Activated CD4-positive, alpha-beta T cell treated with anti-CD3 and anti-CD28 coated beads, Interleukin-2, Interleukin-4, amounts not matched to agents 100 ng/mL and 50 ng/mL, durations not matched to agents 16 hours and 8 hours (primary cell): ENCODE measurements at regions not wholly inside any gene's neighbourhood (a gene's known extent, or its start where the extent isn't known, plus 50 kb on each side); places are given as distances from the start of the nearest gene placed in this dataset.

Source experiments
- DNase-seq: peaks from one replicate; pipeline ENCODE4 v3.0.0-alpha.2; 2020; ENCODE audit warnings: low spot score

DNA sequence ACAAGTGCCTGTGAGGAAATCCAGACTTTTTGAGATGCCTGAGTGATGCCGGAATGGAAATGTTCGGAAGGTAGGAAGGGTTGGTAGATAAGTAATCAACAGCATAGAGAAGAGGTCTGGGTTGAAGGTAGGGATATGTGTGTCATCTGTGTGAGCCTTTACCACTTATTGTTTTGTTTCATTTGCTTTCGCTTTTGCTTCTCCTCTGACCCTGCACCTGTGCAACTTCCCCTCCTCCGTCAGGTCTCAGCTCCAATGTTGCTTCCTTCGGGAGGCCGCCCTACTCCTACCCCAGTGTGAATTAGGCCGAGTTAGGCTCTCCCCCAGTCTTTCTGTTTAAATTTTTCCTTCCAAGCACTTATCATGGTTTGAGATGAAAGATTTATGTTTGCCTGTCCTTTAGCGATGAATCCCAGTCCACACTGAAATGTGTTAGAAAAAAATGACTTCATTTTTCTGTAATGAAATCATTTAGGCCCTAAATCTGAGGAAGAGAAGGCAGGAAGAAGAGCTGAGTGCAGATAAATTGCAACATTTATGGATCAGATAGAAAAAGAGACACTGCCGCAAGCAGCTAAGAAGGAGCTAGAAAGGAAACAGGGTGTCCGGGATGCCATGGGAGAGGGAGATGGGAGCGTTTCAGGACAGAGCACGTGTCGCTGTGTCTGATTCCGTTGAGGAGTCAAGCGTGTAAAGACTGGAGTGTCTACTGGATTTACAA is 139.6 kb upstream of the PELI1 start:
- DNase-seq = peak; percentile 25

DNA sequence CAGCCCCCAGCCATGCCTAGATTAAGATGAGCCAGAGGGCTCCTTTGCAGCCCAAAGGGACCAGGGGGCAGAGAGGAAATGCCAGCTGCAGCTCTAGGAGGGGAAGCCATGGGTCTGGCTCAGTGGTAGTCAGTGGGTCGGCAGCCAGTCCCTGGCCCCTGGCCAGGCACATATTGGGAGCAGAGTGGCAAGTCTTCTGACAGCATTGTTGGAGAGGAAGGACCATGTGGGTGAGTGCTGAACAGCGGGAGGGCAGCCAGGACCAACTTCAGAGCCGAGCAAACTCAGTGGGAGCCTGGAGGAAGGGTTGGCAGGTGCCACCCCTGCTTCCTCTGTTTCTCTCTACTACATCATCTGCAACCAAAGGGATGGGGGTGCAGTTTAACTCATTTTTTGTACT is 140.5 kb upstream of the PELI1 start:
- no peak for DNase-seq

DNA sequence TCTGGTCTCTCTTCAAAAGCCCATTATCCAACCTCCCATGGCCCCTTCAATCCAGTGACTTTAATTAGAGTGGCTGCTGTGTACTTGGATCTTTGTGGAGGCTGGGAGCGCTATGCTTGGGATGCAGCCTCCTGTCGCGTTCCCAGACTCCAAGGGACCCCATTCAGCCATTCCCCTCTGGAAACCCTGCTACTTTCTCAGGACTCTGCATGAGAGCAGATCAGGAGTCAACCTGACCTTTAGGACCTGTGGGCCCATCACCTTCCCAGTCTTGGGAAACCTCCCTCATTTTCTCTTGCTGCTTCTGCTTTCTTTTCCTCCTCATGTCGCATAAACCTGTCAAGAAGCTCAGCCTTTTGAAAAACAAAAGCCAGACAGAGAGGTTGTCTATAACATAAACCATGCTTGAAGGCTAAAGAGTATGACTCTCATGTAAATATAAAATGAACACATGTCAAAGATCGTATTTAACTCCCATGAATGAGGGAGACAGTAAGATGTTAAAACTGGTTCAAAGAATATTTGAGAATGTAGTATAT is 143.1 kb upstream of the PELI1 start:
- no peak for DNase-seq

DNA sequence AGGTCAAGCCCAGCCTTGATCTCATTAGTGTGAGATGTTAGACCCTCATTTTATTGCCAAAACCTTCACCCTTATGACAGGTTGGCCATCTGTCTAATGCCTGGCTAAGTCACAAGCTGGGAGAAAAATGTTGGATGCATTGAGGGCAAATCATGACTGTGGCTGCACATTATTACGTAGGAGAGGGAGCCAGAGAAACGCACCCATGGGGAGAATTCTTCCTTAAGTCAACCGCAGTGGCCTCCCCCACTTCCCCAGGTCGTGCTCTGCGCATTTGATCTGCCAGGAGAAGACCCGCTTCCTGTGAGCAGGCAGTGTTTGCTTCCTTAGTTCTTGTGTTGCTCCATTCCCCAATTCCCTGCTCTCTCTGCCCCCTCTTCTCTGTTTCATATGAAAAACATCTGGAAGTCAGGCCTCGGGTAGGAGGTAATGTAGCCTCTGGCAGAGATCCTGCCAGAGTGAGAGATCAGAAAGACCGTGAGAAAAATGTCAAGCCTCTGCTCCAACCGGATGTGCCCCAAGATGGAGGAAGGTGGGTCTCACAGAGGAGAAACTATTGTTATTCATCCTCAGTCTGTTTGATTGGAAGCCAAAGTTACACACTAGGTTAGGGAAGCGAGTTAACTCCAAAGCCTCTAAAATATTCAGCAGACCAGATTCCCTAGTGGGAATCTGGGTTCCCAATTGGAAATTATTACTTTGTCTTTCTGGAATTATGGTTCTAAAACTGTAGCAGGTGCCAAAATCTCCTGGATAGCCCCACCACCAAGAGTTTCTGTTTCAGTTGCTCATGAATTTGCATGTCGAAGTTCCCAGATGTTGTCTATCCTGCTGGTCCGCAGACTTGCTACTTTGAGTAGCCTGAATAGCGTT is 144.3 kb upstream of the PELI1 start:
- no peak for DNase-seq

DNA sequence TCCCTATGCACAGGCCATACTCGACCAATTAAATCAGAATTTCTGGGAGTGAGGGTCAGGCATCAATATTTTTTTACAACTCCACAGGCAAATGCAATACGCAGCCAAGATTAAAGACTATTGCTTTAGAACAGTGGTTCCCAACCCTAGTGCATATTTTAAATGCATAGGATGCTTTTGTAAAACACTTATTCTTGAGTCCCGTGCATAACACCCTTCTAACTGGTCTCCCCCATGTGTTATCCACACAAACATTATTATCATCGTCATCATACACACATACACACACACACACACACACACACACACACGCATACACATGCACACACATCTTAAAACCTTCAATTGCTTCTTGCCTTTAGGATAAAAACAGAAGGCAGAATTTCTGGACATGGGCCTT is 145.0 kb upstream of the PELI1 start:
- no peak for DNase-seq

DNA sequence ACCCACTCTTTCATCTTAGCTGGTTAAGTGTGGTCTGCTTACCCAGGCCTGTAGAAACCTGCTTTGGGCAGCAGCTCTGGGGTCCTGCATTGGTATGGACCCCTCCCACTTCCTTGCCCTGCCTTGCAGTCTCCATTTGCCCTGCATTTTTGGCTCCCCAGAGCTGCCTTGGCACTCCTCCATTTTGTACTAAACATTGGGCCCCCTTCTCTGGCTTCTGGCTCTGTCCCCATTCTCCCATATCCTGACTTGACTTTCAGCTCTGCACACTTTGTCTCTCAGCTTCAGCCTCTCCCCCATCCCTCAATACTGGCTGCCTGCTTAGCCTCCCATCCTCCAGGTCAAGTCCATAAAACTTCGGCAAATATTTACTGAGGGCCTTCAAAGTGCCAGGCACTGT is 145.5 kb upstream of the PELI1 start:
- no peak for DNase-seq

DNA sequence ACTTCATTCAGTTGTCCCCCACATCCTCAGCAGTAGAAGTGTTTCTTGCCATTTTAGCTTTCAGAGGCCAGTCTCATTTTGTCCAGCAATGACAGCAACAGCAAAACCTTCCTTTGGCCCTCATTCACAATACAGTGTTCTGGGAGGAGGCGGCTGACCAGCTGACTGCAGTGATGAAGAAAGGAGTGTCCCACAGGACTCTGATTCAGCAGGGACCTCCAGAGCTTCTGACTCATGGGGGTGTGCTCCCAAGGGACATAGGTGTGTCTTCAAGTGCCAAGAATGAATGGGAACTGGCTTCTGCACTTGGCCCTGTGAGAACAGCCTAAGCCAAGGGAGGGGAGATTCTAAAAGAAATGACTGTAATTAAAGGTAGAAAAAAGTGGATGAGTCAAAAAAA is 147.0 kb upstream of the PELI1 start:
- DNase-seq = no peak

DNA sequence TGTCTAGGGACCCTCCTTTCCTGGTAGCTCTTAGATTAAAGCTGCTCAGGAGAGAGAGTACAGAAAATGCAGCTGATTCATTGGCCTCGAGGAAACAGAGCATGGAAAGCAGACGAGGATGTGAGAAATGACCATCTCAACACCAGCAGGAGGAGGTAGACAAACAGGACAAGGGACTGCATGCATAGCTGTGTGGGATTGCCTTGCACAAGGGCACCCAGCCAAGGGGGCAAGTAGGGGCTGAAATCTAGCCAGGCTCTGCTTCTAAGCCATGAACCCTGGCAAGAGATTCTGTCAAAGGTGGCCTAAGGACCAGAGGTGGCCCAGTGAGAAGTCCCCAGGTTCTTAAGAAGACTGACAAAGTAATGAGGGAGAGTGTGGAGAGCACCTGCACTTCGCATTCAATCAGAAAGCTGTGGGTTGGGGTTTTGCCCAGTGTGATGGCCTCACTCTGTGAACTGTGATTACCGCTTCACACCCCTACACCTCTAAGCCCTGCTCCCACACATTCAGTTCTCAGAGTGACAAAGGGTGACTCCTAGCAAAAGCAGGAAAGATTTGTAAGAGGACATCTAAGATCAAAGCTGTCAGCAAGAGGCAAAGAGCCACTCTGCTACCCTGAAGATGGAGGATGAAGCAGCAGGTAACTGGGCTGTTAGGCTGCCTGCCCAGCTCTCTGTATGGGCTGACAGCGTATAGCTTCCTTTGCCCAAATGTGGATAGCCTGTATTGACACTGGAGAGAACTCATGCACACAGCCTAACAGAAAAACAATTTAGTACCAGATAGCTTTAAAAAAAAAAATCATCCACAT is 151.3 kb upstream of the PELI1 start:
- peak; percentile 29 for DNase-seq

DNA sequence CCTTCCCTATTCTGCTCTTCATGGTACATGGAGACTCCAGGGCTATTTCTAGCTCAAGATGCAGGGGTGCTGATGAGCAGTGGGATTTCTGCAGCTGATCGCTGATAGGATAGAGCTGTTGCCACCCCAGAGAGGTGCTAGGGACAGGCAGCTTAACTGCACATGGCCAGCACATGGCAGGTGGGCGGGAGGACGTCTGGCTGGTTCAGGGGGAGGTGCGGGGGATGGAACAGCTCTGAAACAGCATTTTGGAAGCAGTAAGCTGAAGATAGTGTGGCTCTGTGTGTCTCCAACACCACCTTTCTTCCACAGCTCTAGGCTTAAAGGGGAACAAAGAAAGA is 151.9 kb upstream of the PELI1 start:
- DNase-seq = no peak

DNA sequence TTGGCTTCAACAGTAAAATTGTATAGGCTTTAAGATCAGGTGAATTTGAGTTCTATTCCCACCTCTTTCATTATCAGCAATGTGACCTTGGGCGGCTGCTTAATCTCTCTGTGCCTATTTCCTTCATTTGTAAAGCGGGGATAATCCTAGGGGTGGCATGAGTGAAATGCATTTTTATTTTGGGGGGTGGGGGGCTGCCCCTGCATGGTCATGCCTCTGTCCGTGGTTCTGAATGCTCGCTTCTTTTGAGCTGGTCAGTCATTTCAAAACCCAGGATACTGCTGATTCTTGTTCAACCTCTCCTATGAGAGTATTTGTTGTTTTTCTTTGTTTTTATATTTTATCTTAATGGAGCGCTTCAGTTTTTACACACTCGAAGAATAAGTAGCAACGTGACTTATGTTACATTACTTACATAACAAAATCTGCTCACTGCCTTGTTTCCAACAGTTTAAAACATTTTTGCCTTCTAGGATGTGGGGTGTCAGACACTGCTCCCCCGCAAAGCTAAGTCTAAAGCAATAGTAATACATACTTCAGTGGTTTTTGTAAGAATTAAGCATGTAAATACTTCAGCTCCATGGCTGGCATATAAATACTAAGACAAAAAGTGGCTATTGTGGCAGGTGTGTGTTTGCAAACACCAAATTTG is 152.6 kb upstream of the PELI1 start:
- DNase-seq = no peak

DNA sequence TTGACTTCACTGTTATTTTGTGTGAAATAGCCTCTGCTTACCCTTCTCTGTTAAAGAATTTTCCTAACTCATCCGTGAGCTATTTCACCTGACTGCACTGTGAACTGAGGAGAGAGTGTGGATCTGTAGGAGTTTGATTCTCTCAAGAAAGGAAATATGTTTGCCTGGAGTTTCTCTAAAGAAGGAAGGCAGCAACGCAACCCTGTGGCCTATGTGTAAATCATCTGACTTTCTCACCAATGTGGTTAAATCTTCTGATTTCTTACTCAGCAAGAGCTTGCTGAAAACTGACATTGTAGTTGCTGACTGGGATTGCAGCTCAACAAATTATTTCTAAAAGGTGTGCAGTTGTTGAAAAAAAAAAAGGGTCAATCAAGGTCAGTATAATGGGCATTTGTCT is 153.9 kb upstream of the PELI1 start:
- no peak for DNase-seq

DNA sequence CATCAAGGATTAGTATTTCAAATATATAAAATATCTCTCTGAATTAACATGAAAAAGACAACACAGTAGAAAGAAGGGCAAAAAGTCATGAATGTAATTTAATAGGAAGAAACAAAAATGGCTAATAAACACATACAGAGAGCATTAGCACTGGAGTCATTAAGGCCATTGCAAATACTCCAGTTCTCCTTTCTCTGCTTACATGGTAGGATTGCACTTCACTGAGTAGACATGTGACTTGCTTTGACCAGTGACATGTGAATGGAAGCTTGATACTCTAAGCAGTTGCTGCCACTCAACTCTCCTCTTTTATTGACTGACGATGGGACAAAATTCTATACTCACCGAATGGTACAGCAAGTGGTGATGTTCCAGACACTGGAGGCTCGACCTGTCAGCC is 153.9 kb upstream of the LGALSL start:
- no peak for DNase-seq

DNA sequence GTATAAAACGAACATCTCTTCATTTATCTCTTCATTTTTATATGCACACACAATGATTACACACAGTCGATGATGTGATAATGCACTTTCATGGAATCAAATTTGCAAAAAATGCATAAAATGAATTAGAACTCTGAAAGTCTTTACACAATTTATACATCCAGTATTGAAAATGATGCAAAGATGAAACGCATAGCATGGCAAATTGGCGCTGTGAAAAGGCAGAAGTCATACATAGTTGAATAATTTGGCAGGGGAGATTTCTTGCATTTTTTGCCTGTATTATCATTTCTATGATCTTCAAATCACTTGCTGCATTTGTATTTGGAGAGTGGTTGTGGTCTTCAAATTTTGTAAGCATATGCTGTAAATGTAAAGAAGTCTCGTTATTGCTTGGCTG is 150.7 kb upstream of the LGALSL start:
- no peak for DNase-seq

DNA sequence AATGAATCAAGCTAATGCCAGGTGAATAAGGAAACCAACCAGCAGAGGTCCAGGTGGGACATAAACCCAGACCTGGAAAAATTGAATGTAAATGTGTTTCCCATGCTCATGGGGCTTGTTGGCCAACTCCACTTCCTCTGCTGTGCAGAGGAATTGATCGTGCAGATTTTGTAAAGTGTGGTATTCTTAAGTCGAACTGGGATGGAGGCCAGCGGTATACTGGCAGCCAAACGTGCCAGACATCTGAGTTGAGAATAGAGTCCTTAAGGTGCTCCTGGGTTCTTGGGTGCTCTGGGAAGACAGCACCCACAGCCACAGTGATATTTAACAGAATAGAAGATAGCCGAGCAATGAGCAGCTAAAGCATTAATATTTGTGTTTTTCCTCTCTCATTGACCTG is 146.5 kb upstream of the LGALSL start:
- no peak for DNase-seq

DNA sequence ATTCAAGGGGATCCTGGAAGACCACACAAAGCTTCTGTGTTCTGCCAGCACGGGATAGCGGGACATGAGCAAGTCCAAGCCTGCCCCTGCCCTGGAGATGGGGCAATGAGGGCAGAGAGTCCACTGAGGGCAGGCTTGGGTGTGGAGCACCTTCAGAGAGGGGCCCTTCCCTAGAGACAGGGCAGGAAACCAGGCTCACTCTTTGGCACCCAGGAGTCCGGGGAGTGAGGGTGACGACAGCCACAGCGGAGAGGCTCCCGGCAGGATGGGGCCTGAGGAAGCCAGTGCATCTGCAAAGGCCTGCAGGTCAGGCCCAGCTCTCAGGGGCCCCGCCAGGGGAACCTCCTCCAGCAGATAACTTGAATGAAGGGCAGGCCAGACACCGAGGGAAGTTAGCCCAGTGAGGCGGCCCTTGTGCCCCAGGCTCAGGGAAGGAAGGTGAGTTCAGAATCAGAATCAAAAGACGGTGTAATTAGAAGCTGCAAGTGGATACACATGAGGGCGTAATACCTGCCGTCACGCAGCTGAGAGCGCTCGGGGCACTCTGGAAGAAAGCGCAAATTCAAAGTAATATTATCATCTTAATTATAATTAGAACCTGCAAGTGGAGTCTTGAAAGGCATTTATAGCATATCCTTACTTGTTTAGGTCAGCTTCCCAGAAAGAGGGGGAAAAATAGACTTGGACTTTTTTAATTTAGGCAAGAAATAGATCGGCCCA is 142.6 kb upstream of the LGALSL start:
- DNase-seq = no peak

DNA sequence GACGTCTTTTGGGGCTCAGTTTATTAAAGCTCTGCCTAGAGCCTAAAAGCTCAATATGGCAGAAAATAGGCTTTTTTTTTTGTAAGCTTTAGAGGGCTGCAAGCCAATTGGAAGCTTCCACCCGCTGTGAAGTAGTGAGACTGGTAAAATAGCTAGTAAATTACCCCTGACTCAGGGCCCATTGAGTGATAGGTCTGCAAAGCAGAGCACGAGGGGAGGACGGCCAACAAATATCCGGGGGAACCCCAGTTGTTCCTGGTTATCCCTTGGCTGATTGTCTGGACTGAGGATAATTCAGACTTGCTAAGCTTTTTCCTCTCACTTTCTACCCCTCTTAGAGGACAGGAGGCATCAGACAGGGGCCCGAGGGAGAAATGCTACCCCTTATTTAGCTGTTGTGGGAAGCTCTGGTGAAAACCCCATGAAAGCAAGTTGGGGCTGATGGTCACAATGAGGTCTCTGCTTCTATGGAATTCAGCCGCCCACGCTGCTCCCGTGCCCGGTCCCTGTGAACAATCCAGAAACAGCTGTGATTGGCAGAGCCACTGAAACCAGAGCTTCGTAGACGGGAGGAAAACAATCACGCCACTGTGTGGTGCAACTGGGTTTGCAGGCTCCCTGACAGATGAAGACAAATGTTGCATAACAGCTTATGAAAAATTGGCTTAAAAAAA is 141.9 kb upstream of the LGALSL start:
- DNase-seq = no peak

DNA sequence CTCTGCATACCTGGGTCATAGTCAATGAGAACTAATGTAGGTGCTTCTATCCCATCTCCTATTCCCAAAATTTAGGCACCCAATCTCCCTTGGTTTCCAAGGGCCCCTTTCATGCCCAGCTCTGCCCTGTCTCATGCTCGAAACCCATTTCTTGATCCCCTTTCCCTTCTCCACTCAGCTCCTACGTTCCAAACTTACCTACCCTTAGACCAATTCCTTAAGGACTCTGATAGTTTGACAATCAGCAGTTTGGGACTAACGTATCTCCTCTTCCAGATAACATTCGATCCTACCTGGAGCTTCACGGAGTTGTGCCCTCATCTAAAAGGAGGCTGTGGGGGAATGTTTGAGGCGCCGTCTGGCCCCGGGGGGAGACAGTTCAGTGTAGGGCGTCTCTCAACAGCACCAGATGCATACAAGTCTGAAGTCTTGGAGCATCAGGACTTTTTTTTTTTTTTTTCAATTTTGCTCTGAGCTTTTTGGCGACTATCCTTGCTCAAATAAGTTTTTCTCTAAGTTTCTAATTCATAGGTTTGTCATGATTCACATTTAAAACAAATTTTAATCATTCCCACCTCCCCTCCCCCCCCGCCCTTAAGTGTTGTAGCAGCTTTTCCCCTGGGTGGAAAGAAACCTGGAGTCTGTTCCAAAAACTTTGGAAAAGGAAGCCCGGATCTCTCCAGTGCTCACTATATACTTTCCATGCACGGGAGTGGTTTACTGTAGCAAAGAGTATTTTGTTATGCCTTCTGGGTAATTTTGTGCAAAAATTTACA is 141.2 kb upstream of the LGALSL start:
- DNase-seq = no peak

DNA sequence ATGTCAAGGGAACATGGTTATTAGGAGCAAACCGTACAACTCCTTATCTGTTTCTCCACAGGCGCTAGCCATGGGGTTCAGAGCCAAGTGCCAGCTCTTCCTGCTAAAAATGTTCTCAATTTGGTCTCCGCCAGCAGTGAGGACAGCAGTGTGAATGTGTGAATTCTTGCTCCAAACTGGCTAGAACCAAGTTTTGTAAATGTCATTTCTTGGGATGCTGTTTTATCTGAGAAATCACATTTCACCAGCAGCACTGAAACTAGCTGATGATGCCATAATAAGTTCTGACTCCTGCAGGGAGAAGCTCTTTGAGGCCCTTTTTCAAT is 140.6 kb upstream of the LGALSL start:
- DNase-seq = no peak

DNA sequence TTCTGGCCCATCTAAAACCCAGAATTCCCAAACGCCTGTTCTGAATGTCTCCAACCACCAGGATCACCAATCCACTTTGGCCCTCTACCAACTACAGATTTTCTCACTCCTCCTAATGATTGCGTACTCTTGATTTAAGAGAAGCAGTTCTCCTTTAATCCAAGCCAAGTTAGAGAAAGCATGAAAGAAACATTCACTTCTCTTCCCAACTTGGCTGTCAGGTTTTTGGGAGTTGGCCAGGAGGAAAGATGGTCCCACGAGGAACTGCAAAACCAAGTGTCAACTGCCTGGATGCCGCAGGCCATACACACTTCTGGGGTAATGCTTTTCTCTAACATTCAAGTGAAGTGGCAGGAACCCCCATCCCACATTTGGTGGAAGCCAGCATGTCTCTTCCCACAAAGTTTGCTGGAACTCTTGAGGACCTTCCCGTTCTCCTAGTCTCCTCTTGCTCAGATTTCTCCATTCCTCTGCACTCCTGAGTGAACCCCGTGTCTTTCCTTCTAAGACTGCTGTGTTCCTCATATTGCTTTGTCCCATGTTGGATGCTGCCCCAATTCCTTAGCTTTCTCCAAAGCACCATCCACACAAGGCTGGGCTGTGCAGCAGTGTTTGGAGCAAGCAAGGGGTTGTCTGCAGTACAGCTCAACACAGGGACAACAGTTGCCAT is 138.5 kb upstream of the LGALSL start:
- no peak for DNase-seq
